Esophagus squamous epithelium (tissue), 4 donors: ENCODE measurements at regions not wholly inside any gene's neighbourhood (a gene's known extent, or its start where the extent isn't known, plus 50 kb on each side); places are given as distances from the start of the nearest gene placed in this dataset.

ENCODE experiments used
- CTCF ChIP-seq, 6 experiments: fragments of 450-650 bp in 4 of 6; fragments of 200-600 bp in 2 of 6; sonication (generic) in 2 of 6; IDR thresholded peaks; one replicate each; pipeline ENCODE4 v1.5.1; 2016 to 2019; ENCODE audit warnings: antibody characterized with exemption in 6 of 6, mild to moderate bottlenecking in 4 of 6, moderate library complexity in 4 of 6
- POLR2A ChIP-seq, 4 donors: fragments of 450-650 bp; IDR thresholded peaks; one replicate each; pipeline ENCODE4 v1.6.1; 2017; ENCODE audit warnings: antibody characterized with exemption in 4 of 4, mild to moderate bottlenecking in 4 of 4, moderate library complexity in 3 of 4

- TF ChIP-seq CTCF (IDR thresholded peaks at IDR 0.05) (no peak), POLR2A (IDR thresholded peaks at IDR 0.05) (no peak)
These were observed 594.7 kb upstream of the CAMK1G start for GRCh38 chr1:208988811-208989222.
